GM12865 (cell line): ENCODE measurements at regions not wholly inside any gene's neighbourhood (a gene's known extent, or its start where the extent isn't known, plus 50 kb on each side); places are given as distances from the start of the nearest gene placed in this dataset.

Experiments
- DNase-seq: peaks from one replicate; pipeline ENCODE4 v3.0.0; 2010; ENCODE audit warnings: low read depth
- H3K4me3 ChIP-seq: 2 replicates; pipeline ENCODE4 v1.5.1; 2011; ENCODE audit warnings: mild to moderate bottlenecking, low read depth, low read length, control low read depth
- CTCF ChIP-seq: IDR thresholded peaks from 2 replicates; pipeline ENCODE4 v1.5.1; 2011; ENCODE audit warnings: low read length, control low read depth, low read depth, inconsistent platforms; ENCODE audit not compliant: insufficient read depth; ENCODE audit errors: missing control alignments

- no peak for TF ChIP-seq CTCF
- no peak overlapping the region for H3K4me3 ChIP-seq
- no peak for DNase-seq
These were observed 51.8 kb upstream of the BCOR start for GRCh38 chrX:40149286-40150175.

GRCh38 chrX:40148385-40149285 lies 50.9 kb upstream of the BCOR start:
- no peak for TF ChIP-seq CTCF
- no peak overlapping the region for H3K4me3 ChIP-seq
- DNase-seq: no peak

GRCh38 chrX:40147971-40148370 lies 50.2 kb upstream of the BCOR start:
- TF ChIP-seq CTCF: no peak
- H3K4me3 ChIP-seq: no peak overlapping the region
- DNase-seq: no peak
